Astrocyte (in vitro differentiated cells and primary cell): ENCODE measurements at regions not wholly inside any gene's neighbourhood (a gene's known extent, or its start where the extent isn't known, plus 50 kb on each side); places are given as distances from the start of the nearest gene placed in this dataset.

Experiments
- DNase-seq: peaks from one replicate; pipeline ENCODE4 v3.0.0-alpha.2; 2010; ENCODE audit warnings: low read depth
- FAIRE-seq: peaks from 2 replicates; lab custom pipeline; 2011; peaks lifted over from hg19 to GRCh38; lab: Jason Lieb, UNC
- H2AFZ ChIP-seq: 2 replicates; pipeline ENCODE4 v1.6.0; 2012; ENCODE audit warnings: low read depth, low read length, inconsistent platforms
- H3K27ac ChIP-seq: 2 replicates; pipeline ENCODE4 v1.5.1; 2011; ENCODE audit warnings: low read depth, low read length, inconsistent platforms
- H3K27me3 ChIP-seq: 2 replicates; pipeline ENCODE4 v1.6.0; 2011; ENCODE audit warnings: low read length, inconsistent platforms; ENCODE audit not compliant: insufficient read depth
- H3K36me3 ChIP-seq: 2 replicates; pipeline ENCODE4 v1.5.1; 2011; ENCODE audit warnings: low read length, inconsistent platforms; ENCODE audit not compliant: insufficient read depth
- H3K4me1 ChIP-seq: 2 replicates; pipeline ENCODE4 v1.5.1; 2011; ENCODE audit warnings: low read length, inconsistent platforms; ENCODE audit not compliant: insufficient read depth
- H3K4me2 ChIP-seq: 2 replicates; pipeline ENCODE4 v1.6.0; 2012; ENCODE audit warnings: low read length, inconsistent platforms
- H3K4me3 ChIP-seq: 2 replicates; pipeline ENCODE4 v1.5.1; 2011; ENCODE audit warnings: low read depth, mild to moderate bottlenecking, low read length, inconsistent platforms; ENCODE audit not compliant: insufficient read depth
- H3K79me2 ChIP-seq: 2 replicates; pipeline ENCODE4 v1.6.0; 2012; ENCODE audit warnings: mild to moderate bottlenecking, low read length, inconsistent platforms; ENCODE audit not compliant: insufficient read depth
- H3K9ac ChIP-seq: 2 replicates; pipeline ENCODE4 v1.6.0; 2012; ENCODE audit warnings: mild to moderate bottlenecking, low read length, inconsistent platforms
- H3K9me3 ChIP-seq: 2 replicates; pipeline ENCODE4 v1.5.1; 2012; ENCODE audit warnings: low read depth, mild to moderate bottlenecking, low read length, inconsistent platforms; ENCODE audit not compliant: insufficient read depth
- H4K20me1 ChIP-seq: 2 replicates; pipeline ENCODE4 v1.6.0; 2012; ENCODE audit warnings: low read length, inconsistent platforms; ENCODE audit not compliant: insufficient read depth
- H3K27ac Mint-ChIP-seq: one replicate; pipeline ENCODE4 v1.8.0; 2021; ENCODE audit warnings: mild to moderate bottlenecking, mixed read lengths; ENCODE audit not compliant: unreplicated experiment
- H3K27me3 Mint-ChIP-seq: one replicate; pipeline ENCODE4 v1.8.0; 2021; ENCODE audit warnings: low read depth, mixed read lengths; ENCODE audit not compliant: unreplicated experiment
- H3K36me3 Mint-ChIP-seq: one replicate; pipeline ENCODE4 v1.8.0; 2021; ENCODE audit warnings: low read depth, mixed read lengths; ENCODE audit not compliant: unreplicated experiment
- H3K4me1 Mint-ChIP-seq: one replicate; pipeline ENCODE4 v1.8.0; 2021; ENCODE audit warnings: low read depth, mixed read lengths; ENCODE audit not compliant: unreplicated experiment
- H3K4me3 Mint-ChIP-seq: one replicate; pipeline ENCODE4 v1.8.0; 2021; ENCODE audit warnings: mild to moderate bottlenecking, moderate library complexity, mixed read lengths; ENCODE audit not compliant: unreplicated experiment
- H3K9me3 Mint-ChIP-seq: one replicate; pipeline ENCODE4 v1.8.0; 2021; ENCODE audit warnings: mild to moderate bottlenecking, mixed read lengths; ENCODE audit not compliant: unreplicated experiment
- CTCF ChIP-seq: IDR thresholded peaks from 2 replicates; pipeline ENCODE4 v1.5.1; 2011; ENCODE audit warnings: low read depth, mild to moderate bottlenecking, inconsistent platforms, low read length, moderate library complexity; ENCODE audit not compliant: insufficient read depth
- EZH2 ChIP-seq: IDR thresholded peaks from 2 replicates; pipeline ENCODE4 v1.6.1; 2012; ENCODE audit warnings: mild to moderate bottlenecking, low read length, inconsistent platforms; ENCODE audit not compliant: insufficient read depth

DNA sequence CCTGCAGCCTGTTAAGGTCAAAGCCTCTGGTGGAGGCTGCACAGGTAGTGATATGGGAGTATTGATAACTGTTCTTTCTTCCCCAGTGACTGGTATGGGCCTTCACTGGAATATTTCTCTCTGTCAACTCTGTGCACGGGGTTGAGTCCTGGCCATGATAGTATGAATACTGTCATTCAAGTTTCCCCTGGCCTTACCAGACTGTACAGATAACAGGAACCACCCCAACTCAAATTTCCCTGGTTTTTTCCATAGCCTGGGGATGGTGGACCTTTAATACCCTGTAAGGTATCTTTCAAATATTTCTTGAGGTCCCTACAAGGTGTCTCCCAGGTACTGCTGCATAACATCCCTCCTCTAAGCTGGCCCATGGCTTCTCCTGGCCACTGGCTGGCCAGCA is 51.4 kb upstream of the TNFAIP3 start:
- no peak overlapping the region for H3K27ac Mint-ChIP-seq
- no peak for TF ChIP-seq EZH2
- TF ChIP-seq CTCF, result no peak
- H3K27ac ChIP-seq, result no peak overlapping the region
- peaks cover 10% of the 10 kb centered on the region for H3K4me1 ChIP-seq
- FAIRE-seq (no peak), DNase-seq (no peak)
- H3K9me3 ChIP-seq, result no peaks in the 10 kb centered on the region
- no peaks in the 10 kb centered on the region for H3K27me3 Mint-ChIP-seq
- peaks cover 13% of the 10 kb centered on the region for H3K4me1 Mint-ChIP-seq
- H3K4me3 Mint-ChIP-seq, result no peak overlapping the region
- H3K36me3 ChIP-seq, result no peaks in the 10 kb centered on the region
- no peaks in the 10 kb centered on the region for H3K9me3 Mint-ChIP-seq
- no peaks in the 10 kb centered on the region for H3K27me3 ChIP-seq
- H3K79me2 ChIP-seq, result no peaks in the 10 kb centered on the region
- H3K9ac ChIP-seq, result no peak overlapping the region
- H4K20me1 ChIP-seq, result no peaks in the 10 kb centered on the region
- no peak overlapping the region for H3K4me2 ChIP-seq
- no peaks in the 10 kb centered on the region for H3K36me3 Mint-ChIP-seq
- H2AFZ ChIP-seq, result no peak overlapping the region
- H3K4me3 ChIP-seq, result no peak overlapping the region

DNA sequence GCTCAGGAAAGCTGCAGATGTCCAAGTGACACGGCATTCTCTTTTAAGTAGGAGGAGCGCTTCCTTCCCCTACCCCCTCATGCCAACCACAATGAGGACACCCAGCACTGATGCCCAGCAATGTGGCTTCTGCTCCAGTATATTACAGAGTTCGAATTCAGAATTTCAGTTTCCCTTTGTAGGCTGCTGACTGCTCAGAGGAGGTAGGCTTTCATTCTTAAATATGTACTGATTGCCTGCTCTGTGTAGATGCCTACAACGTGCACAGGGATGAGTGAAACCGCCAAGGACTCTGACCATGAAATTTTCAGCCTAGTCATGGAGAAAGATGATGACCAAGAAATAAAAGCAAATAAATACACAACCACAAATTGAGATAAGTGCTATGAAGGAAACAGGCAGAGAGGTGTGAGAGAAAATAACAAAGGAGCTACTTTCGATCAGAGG is 50.9 kb upstream of the TNFAIP3 start:
- no peaks in the 10 kb centered on the region for H3K27me3 Mint-ChIP-seq
- no peak for DNase-seq
- Histone ChIP-seq H4K20me1 (no peaks in the 10 kb centered on the region), H2AFZ (peak overlapping the region; percentile 45), H3K4me3 (no peak overlapping the region), H3K27me3 (no peaks in the 10 kb centered on the region), H3K4me1 (peaks cover 8% of the 10 kb centered on the region), H3K9me3 (no peaks in the 10 kb centered on the region), H3K4me2 (no peak overlapping the region), H3K9ac (no peak overlapping the region), H3K36me3 (no peaks in the 10 kb centered on the region), H3K79me2 (no peaks in the 10 kb centered on the region), H3K27ac (no peak overlapping the region)
- H3K36me3 Mint-ChIP-seq, result no peaks in the 10 kb centered on the region
- no peaks in the 10 kb centered on the region for H3K9me3 Mint-ChIP-seq
- FAIRE-seq, result no peak
- TF ChIP-seq EZH2 (no peak), CTCF (no peak)
- peaks cover 9% of the 10 kb centered on the region for H3K4me1 Mint-ChIP-seq
- no peak overlapping the region for H3K27ac Mint-ChIP-seq
- no peak overlapping the region for H3K4me3 Mint-ChIP-seq

DNA sequence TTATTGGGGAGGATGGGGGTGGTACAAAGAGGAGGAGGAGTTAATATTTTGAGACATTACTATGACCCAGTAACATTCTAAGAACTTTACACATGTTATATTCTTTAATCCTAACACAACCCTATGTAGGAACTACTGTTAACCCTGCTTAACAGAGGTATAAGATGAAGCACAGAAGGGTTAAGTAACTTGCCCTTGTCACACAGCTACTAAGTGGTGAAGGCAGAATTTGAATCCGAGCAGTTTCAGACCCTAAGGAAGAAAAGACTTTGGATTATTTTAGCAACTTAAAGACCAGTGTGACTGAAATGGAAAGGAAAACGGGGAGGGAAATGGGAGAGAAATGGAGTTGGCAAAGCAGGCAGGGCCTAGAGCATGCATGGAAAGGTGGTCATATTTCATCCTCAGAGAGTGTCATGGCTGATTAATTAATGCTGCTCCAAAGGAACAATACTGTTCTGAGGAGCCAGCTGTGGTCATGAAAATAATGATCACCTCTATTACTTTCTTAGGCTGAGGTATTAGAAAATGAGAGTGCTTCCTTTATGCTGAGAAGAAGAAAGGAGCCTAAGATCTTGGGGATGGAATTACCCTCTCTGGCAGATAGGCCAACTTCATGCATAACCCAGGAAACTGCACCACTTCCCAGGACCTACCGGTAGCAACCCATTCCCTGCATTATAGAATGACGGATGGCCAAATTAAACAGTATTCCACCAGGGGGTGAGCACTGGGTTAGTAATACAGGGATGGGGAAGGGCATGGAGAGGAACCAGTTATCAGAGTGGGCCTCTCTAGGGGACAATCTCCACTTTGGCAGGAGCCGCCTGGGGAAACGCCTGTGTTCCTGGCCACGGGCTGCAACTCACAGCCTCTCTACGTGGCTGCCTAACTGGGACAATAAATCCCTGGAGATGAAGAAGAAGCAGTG is 50.1 kb upstream of the TNFAIP3 start:
- Mint-ChIP-seq H3K36me3 (no peaks in the 10 kb centered on the region), H3K4me3 (no peak overlapping the region), H3K4me1 (peaks cover under 1% of the 10 kb centered on the region), H3K9me3 (no peaks in the 10 kb centered on the region), H3K27ac (no peak overlapping the region), H3K27me3 (no peaks in the 10 kb centered on the region)
- DNase-seq, result no peak
- Histone ChIP-seq H4K20me1 (no peaks in the 10 kb centered on the region), H3K4me2 (no peak overlapping the region), H3K4me1 (peaks cover under 1% of the 10 kb centered on the region), H3K27me3 (no peaks in the 10 kb centered on the region), H3K79me2 (no peaks in the 10 kb centered on the region), H3K9me3 (no peaks in the 10 kb centered on the region), H3K9ac (no peak overlapping the region), H3K4me3 (no peak overlapping the region), H3K36me3 (no peaks in the 10 kb centered on the region), H2AFZ (no peak overlapping the region), H3K27ac (no peak overlapping the region)
- TF ChIP-seq CTCF (no peak), EZH2 (no peak)
- no peak for FAIRE-seq
